ENCODE measurements at regions not wholly inside any gene's neighbourhood (a gene's known extent, or its start where the extent isn't known, plus 50 kb on each side); places are given as distances from the start of the nearest gene placed in this dataset.

- 79% methylated on average over 2 of the region's 2 CpGs for WGBS
- H3K4me1 ChIP-seq (ENCODE audit: insufficient read depth) = no peaks in the 10 kb centered on the region
Observed at GRCh38 chr15:35911052-35911777, 365.2 kb upstream of the DPH6 start.

GRCh38 chr15:35912196-35912595, 366.2 kb upstream of the DPH6 start:
- no peak for DNase-seq (ENCODE audit: extremely low spot score)
- H3K4me3 ChIP-seq (ENCODE audit: low read depth, low read length) = no peak overlapping the region
- 91% methylated on average over 2 of the region's 2 CpGs for WGBS

More at GRCh38 chr15:35911052-35911777, 365.2 kb upstream of the DPH6 start:
- Histone ChIP-seq H3K27ac (ENCODE audit: low read depth) (no peak overlapping the region), H3K36me3 (ENCODE audit: insufficient read depth) (no peaks in the 10 kb centered on the region), H3K4me3 (ENCODE audit: low read depth, low read length) (no peak overlapping the region)
- DNase-seq (ENCODE audit: extremely low spot score) = no peak

GRCh38 chr15:35914573-35914972, 368.6 kb upstream of the DPH6 start:
- 91% methylated on average over 2 of the region's 2 CpGs for WGBS
- no peaks in the 10 kb centered on the region for H3K36me3 ChIP-seq (ENCODE audit: insufficient read depth)
- no peak for DNase-seq (ENCODE audit: extremely low spot score)
- no peaks in the 10 kb centered on the region for H3K4me1 ChIP-seq (ENCODE audit: insufficient read depth)
- no peak overlapping the region for H3K4me3 ChIP-seq (ENCODE audit: low read depth, low read length)
- H3K27ac ChIP-seq (ENCODE audit: low read depth) = no peak overlapping the region

More at GRCh38 chr15:35912196-35912595, 366.2 kb upstream of the DPH6 start:
- Histone ChIP-seq H3K27ac (ENCODE audit: low read depth) (no peak overlapping the region), H3K4me1 (ENCODE audit: insufficient read depth) (no peaks in the 10 kb centered on the region), H3K36me3 (ENCODE audit: insufficient read depth) (no peaks in the 10 kb centered on the region)

DNA sequence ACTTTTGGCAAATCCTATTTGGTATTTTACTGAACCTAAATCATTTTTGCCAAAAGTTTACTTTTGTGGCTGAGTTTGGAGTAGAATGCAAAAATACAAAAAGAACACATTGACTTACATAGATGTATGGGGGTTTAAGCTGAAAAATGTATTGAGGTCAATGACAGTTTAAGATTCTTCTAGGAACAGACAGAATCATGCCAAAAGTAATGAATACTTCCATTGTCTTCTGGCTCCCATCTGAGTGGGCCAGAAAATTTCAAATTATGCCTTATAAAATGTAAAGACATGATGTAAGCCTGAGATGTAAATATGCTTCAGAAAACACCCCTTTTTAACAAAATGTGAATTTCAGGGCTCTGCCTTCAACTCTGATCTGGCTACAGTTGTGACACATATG, 375.1 kb upstream of the DPH6 start:
- no peak for DNase-seq (ENCODE audit: extremely low spot score)
- Histone ChIP-seq H3K4me3 (ENCODE audit: low read depth, low read length) (no peak overlapping the region), H3K36me3 (ENCODE audit: insufficient read depth) (no peaks in the 10 kb centered on the region), H3K27ac (ENCODE audit: low read depth) (no peak overlapping the region), H3K4me1 (ENCODE audit: insufficient read depth) (no peaks in the 10 kb centered on the region)

GRCh38 chr15:35925275-35926006, 379.5 kb upstream of the DPH6 start:
- H3K27ac ChIP-seq (ENCODE audit: low read depth) = no peak overlapping the region
- no peaks in the 10 kb centered on the region for H3K36me3 ChIP-seq (ENCODE audit: insufficient read depth)
- H3K4me1 ChIP-seq (ENCODE audit: insufficient read depth) = no peaks in the 10 kb centered on the region
- DNase-seq (ENCODE audit: extremely low spot score) = no peak
- 86% methylated on average over 9 of the region's 9 CpGs for WGBS
- H3K4me3 ChIP-seq (ENCODE audit: low read depth, low read length) = no peak overlapping the region

DNA sequence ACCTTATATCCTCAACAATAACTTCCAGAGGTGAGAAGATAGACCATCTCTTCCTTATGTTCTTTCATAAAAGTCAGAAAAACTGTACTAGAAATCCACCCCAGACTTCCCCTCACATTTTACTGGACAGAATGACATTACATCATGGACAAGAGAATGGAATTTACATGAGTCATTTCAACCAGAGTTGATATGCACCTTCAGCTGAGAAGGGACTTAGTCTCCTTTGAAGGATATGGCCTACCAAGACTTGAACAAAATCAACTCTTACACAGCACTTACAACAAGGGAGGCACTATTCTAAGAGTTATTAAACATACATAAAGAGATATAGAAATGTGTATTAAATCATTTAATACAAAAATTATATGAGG, 380.0 kb upstream of the DPH6 start:
- H3K4me1 ChIP-seq (ENCODE audit: insufficient read depth) = no peaks in the 10 kb centered on the region
- DNase-seq (ENCODE audit: extremely low spot score) = no peak
- no peak overlapping the region for H3K27ac ChIP-seq (ENCODE audit: low read depth)
- no peaks in the 10 kb centered on the region for H3K36me3 ChIP-seq (ENCODE audit: insufficient read depth)
- no peak overlapping the region for H3K4me3 ChIP-seq (ENCODE audit: low read depth, low read length)

DNA sequence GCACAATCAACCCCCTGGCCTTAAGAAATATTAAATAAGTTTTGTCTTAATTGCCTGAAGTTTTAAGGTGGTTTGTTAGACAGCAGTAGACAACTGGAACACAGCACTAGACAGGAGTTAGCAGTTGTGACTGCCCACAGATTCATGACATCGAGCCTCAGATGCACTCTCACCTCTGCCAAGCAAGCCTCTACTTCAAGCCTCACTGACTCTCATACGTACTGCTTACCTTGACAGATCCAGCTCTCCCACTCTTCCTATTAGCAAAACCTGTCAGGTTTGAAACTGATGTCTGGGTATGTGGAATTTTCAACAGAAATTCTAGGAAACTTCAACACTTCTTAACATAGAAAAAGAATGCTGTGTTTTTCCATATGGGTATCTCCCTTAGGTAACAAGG, 382.9 kb upstream of the DPH6 start:
- H3K4me1 ChIP-seq (ENCODE audit: insufficient read depth) = no peaks in the 10 kb centered on the region
- H3K27ac ChIP-seq (ENCODE audit: low read depth) = no peak overlapping the region
- H3K36me3 ChIP-seq (ENCODE audit: insufficient read depth) = no peaks in the 10 kb centered on the region
- WGBS = 92% methylated on average over 2 of the region's 2 CpGs
- DNase-seq (ENCODE audit: extremely low spot score) = no peak
- no peak overlapping the region for H3K4me3 ChIP-seq (ENCODE audit: low read depth, low read length)

DNA sequence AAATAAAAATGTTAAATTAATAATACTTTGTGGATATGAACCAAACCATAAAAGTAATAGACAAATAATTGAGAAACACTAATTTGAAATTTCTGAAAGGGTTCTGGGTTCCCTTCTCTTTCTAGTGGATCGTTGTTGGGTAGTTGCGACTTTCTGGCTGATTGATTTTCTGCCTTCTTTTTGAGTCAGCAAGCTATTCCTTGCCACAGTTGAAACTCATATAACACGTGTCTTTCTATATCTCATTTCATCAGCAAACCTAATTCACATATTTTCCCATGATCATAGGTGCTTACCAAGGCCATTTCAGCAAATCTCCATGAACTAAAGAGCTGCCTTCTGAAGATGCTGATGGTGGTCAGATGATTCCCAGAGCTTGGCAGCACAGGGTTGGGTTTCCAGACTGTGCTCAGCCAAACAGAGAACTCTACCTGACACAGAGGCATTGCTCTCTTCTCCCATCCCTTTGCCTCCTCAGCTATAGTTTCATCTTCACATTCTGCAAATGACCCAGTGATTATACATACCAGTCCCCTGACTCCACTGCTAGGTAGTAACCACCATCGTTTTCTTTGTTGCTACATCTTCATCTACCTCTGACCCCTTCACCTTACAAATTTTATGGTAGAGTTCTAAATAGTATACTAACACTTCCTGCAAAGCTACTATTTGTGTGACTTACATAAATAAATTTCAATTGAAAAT, 383.9 kb upstream of the DPH6 start:
- no peaks in the 10 kb centered on the region for H3K4me1 ChIP-seq (ENCODE audit: insufficient read depth)
- no peak for DNase-seq (ENCODE audit: extremely low spot score)
- H3K4me3 ChIP-seq (ENCODE audit: low read depth, low read length) = no peak overlapping the region
- WGBS = 68% methylated on average over 4 of the region's 4 CpGs
- H3K27ac ChIP-seq (ENCODE audit: low read depth) = no peak overlapping the region
- H3K36me3 ChIP-seq (ENCODE audit: insufficient read depth) = no peaks in the 10 kb centered on the region

- H3K36me3 ChIP-seq (ENCODE audit: insufficient read depth) = no peaks in the 10 kb centered on the region
- no peaks in the 10 kb centered on the region for H3K4me1 ChIP-seq (ENCODE audit: insufficient read depth)
- H3K27ac ChIP-seq (ENCODE audit: low read depth) = no peak overlapping the region
- DNase-seq (ENCODE audit: extremely low spot score) = no peak
- no peak overlapping the region for H3K4me3 ChIP-seq (ENCODE audit: low read depth, low read length)
- 68% methylated on average over 2 of the region's 2 CpGs for WGBS
Observed at GRCh38 chr15:35931799-35932341, 385.9 kb upstream of the DPH6 start.

DNA sequence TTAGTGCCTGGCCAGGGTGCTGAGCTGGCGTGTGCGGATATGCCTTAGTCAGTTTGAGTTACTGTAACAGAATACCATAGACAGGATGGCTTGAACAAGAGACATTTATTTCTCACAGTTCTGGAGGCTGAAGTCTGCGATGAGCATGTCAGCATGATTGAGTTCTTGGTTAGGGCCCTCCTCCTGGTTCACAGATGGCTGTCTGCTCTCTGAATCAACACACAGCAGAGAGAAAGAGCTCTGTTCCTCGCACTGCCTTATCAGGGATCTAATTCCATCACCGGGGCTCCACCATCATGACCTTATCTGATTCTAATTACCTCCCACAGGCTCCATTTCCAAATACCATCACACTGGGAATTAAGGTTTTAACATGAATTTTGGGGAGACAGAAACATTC, 386.6 kb upstream of the DPH6 start:
- 74% methylated on average over 5 of the region's 5 CpGs for WGBS
- DNase-seq (ENCODE audit: extremely low spot score) = no peak
- no peaks in the 10 kb centered on the region for H3K4me1 ChIP-seq (ENCODE audit: insufficient read depth)
- H3K4me3 ChIP-seq (ENCODE audit: low read depth, low read length) = no peak overlapping the region
- no peak overlapping the region for H3K27ac ChIP-seq (ENCODE audit: low read depth)
- H3K36me3 ChIP-seq (ENCODE audit: insufficient read depth) = no peaks in the 10 kb centered on the region

- DNase-seq (ENCODE audit: extremely low spot score) = no peak
- WGBS = 73% methylated on average over 3 of the region's 3 CpGs
- no peaks in the 10 kb centered on the region for H3K4me1 ChIP-seq (ENCODE audit: insufficient read depth)
- no peaks in the 10 kb centered on the region for H3K36me3 ChIP-seq (ENCODE audit: insufficient read depth)
- no peak overlapping the region for H3K4me3 ChIP-seq (ENCODE audit: low read depth, low read length)
- H3K27ac ChIP-seq (ENCODE audit: low read depth) = no peak overlapping the region
Observed at GRCh38 chr15:35933531-35933930, 387.6 kb upstream of the DPH6 start.

DNA sequence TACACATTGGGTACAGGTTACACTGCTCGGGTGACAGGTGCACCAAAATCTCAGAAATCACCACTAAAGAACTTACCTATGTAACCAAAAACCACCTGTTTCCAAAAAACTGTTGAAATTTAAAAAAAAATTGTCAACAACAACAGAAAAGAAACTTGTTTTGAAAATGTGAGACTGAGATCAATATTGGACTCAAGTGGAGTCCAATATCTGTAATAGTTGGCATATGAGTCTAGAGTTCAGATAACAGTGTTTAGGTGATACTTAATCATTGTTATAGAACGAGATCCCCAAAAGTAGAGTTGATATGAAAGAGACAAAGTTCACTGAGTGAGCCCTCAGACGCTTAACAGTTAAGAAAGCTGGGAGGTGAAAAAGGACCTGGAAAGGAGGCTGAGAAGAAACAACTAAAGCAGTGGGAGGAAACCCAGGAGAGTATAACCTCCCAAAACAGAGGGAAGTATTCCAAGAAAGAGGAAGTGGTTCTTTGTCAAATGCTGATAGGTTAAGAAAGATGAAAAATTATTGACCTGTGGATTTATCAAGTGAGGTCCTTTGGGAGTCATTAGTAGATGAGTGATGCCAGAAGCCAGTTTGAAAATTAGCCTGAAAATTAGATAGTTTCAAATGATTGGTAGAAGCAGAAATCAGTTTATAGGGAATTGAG, 388.6 kb upstream of the DPH6 start:
- H3K4me1 ChIP-seq (ENCODE audit: insufficient read depth) = no peaks in the 10 kb centered on the region
- no peak overlapping the region for H3K4me3 ChIP-seq (ENCODE audit: low read depth, low read length)
- 91% methylated on average over 3 of the region's 3 CpGs for WGBS
- H3K36me3 ChIP-seq (ENCODE audit: insufficient read depth) = no peaks in the 10 kb centered on the region
- no peak for DNase-seq (ENCODE audit: extremely low spot score)
- no peak overlapping the region for H3K27ac ChIP-seq (ENCODE audit: low read depth)

- Histone ChIP-seq H3K4me3 (ENCODE audit: low read depth, low read length) (no peak overlapping the region), H3K27ac (ENCODE audit: low read depth) (no peak overlapping the region), H3K4me1 (ENCODE audit: insufficient read depth) (no peaks in the 10 kb centered on the region), H3K36me3 (ENCODE audit: insufficient read depth) (no peaks in the 10 kb centered on the region)
- 97% methylated on average over 2 of the region's 2 CpGs for WGBS
- no peak for DNase-seq (ENCODE audit: extremely low spot score)
Observed at GRCh38 chr15:35936284-35936683, 390.3 kb upstream of the DPH6 start.

Data from urinary bladder (tissue), 3 donors.